Upper lobe of right lung (tissue), 1 donor: ENCODE measurements at regions not wholly inside any gene's neighbourhood (a gene's known extent, or its start where the extent isn't known, plus 50 kb on each side); places are given as distances from the start of the nearest gene placed in this dataset.
"Not testable (repeated sequence)": the region's sequence is repeated elsewhere in the genome, so short reads cannot be mapped to it uniquely, and the experiment has no call there.

Source experiments
- ATAC-seq: fragments of 200-7000 bp; cut with Tn5 transposase; one replicate; pipeline ENCODE4 v1.9.1; 2020; ENCODE audit warnings: mild to moderate bottlenecking, moderate library complexity
- DNase-seq: peaks from one replicate; pipeline ENCODE4 v3.0.0-alpha.2; 2020
- H3K27ac ChIP-seq: fragments of 200-600 bp; one replicate; pipeline ENCODE4 v1.8.0; 2022
- H3K27me3 ChIP-seq: fragments of 200-600 bp; one replicate; pipeline ENCODE4 v1.8.0; 2022; ENCODE audit warnings: mild to moderate bottlenecking
- H3K36me3 ChIP-seq: fragments of 200-600 bp; one replicate; pipeline ENCODE4 v1.8.0; 2022
- H3K4me1 ChIP-seq: fragments of 200-600 bp; one replicate; pipeline ENCODE4 v1.8.0; 2022
- H3K4me3 ChIP-seq: fragments of 200-600 bp; one replicate; pipeline ENCODE4 v1.8.0; 2022; ENCODE audit warnings: mild to moderate bottlenecking
- H3K9me3 ChIP-seq: fragments of 200-600 bp; one replicate; pipeline ENCODE4 v1.8.0; 2022
- intact Hi-C: fragments of 100-400 bp; cut with DNase I; formaldehyde crosslinking; loops from one replicate; pipeline ENCODE4 v1.11.0; 2022
- TF ChIP-seq, protein P1 (sequence below): fragments of 200-600 bp; IDR thresholded peaks from one replicate; pipeline ENCODE4 v1.8.0; 2022; ENCODE audit warnings: antibody characterized with exemption
- donor health status: DM: no; HTN: yes; CAD: no; lungs with severe emphysema.

DNA sequence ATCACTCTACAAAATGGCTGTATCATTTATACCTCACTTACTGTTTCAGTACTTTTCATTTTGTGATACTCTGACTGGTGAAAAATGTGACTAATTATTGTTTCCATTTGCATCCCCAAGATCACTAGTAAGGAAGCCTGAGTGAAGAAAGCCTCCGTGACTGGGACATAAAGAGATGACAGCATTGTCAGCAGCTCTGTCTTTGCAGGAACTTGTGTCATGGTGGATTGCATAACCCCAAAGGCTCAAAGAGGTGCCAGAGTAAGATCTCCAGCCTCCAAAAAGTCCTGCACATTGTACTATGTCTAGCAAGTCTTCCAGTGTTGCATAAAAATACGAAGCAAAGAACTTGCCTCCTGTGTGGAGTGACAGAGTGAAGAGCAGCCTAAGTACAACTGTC is 187.5 kb upstream of the CRIM1 start:
- no peaks in the 10 kb centered on the region for H3K27me3 ChIP-seq
- no peaks in the 10 kb centered on the region for H3K36me3 ChIP-seq
- DNase-seq, result no peak
- ATAC-seq, result peak; percentile 48
- no peak overlapping the region for H3K4me3 ChIP-seq
- intact Hi-C loops, result no loop called here
- H3K4me1 ChIP-seq, result no peaks in the 10 kb centered on the region
- TF ChIP-seq, protein P1, sequence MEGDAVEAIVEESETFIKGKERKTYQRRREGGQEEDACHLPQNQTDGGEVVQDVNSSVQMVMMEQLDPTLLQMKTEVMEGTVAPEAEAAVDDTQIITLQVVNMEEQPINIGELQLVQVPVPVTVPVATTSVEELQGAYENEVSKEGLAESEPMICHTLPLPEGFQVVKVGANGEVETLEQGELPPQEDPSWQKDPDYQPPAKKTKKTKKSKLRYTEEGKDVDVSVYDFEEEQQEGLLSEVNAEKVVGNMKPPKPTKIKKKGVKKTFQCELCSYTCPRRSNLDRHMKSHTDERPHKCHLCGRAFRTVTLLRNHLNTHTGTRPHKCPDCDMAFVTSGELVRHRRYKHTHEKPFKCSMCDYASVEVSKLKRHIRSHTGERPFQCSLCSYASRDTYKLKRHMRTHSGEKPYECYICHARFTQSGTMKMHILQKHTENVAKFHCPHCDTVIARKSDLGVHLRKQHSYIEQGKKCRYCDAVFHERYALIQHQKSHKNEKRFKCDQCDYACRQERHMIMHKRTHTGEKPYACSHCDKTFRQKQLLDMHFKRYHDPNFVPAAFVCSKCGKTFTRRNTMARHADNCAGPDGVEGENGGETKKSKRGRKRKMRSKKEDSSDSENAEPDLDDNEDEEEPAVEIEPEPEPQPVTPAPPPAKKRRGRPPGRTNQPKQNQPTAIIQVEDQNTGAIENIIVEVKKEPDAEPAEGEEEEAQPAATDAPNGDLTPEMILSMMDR, result no peak
- no peaks in the 10 kb centered on the region for H3K9me3 ChIP-seq
- H3K27ac ChIP-seq, result no peak overlapping the region

GRCh38 chr2:36165132-36165531 is 190.4 kb upstream of the CRIM1 start:
- no peaks in the 10 kb centered on the region for H3K27me3 ChIP-seq
- H3K36me3 ChIP-seq, result no peaks in the 10 kb centered on the region
- H3K9me3 ChIP-seq, result no peaks in the 10 kb centered on the region
- no peaks in the 10 kb centered on the region for H3K4me1 ChIP-seq
- no peak overlapping the region for H3K27ac ChIP-seq
- intact Hi-C loops, result no loop called here
- TF ChIP-seq, protein P1, result no peak
- no peak overlapping the region for H3K4me3 ChIP-seq
- DNase-seq (no peak), ATAC-seq (no peak)

GRCh38 chr2:36163520-36164254 is 191.9 kb upstream of the CRIM1 start:
- no peaks in the 10 kb centered on the region for H3K4me1 ChIP-seq
- TF ChIP-seq, protein P1, result no peak

GRCh38 chr2:36157093-36157492 is 198.5 kb upstream of the CRIM1 start:
- H3K9me3 ChIP-seq, H3K36me3 ChIP-seq, DNase-seq, H3K27me3 ChIP-seq, H3K27ac ChIP-seq, ATAC-seq, H3K4me3 ChIP-seq, intact Hi-C loops, H3K4me1 ChIP-seq: not testable (repeated sequence)

More at GRCh38 chr2:36163520-36164254, 191.9 kb upstream of the CRIM1 start:
- no peak overlapping the region for H3K4me3 ChIP-seq
- no peaks in the 10 kb centered on the region for H3K36me3 ChIP-seq
- H3K27ac ChIP-seq, result no peak overlapping the region
- DNase-seq (no peak), ATAC-seq (no peak)
- no peaks in the 10 kb centered on the region for H3K27me3 ChIP-seq
- H3K9me3 ChIP-seq, result no peaks in the 10 kb centered on the region
- intact Hi-C loops, result no loop called here

- no peaks in the 10 kb centered on the region for H3K4me1 ChIP-seq
- ATAC-seq (no peak), DNase-seq (no peak)
- intact Hi-C loops, result no loop called here
- TF ChIP-seq, protein P1, result no peak
- no peaks in the 10 kb centered on the region for H3K36me3 ChIP-seq
- no peaks in the 10 kb centered on the region for H3K27me3 ChIP-seq
- H3K9me3 ChIP-seq, result no peaks in the 10 kb centered on the region
- no peak overlapping the region for H3K27ac ChIP-seq
- H3K4me3 ChIP-seq, result no peak overlapping the region
These were observed 207.7 kb upstream of the CRIM1 start for GRCh38 chr2:36147670-36148390.

DNA sequence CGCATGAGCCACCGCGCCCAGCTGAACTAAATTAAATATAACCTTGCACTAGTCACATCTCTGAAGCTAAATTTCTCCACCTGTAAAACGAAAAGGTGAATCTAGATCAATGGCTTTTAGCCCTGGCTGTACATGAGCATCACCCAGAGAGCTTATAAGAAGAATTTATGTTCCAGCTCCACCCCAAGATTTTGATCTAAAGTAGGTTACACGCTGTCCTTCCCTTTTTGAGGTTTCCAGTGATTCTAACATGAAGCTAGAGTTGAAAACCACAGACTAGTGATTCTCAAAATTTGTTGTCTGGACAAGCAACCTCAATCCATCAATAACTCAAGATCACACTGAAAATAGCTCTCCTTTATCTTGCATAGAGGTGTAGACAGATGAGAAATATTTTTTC is 208.8 kb upstream of the CRIM1 start:
- DNase-seq, result no peak
- H3K4me3 ChIP-seq, result no peak overlapping the region
- no peaks in the 10 kb centered on the region for H3K36me3 ChIP-seq
- H3K27me3 ChIP-seq, result no peaks in the 10 kb centered on the region
- H3K27ac ChIP-seq, result no peak overlapping the region
- H3K9me3 ChIP-seq, result no peaks in the 10 kb centered on the region
- TF ChIP-seq, protein P1, result no peak
- H3K4me1 ChIP-seq, result no peaks in the 10 kb centered on the region
- ATAC-seq, result no peak
- intact Hi-C loops, result no loop called here
